GM23338 (cell line): ENCODE measurements at regions not wholly inside any gene's neighbourhood (a gene's known extent, or its start where the extent isn't known, plus 50 kb on each side); places are given as distances from the start of the nearest gene placed in this dataset.

Experiments used
- ATAC-seq: fragments of 200-7000 bp; cut with Tn5 transposase; 3 replicates; pipeline ENCODE4 v1.9.1; 2020
- DNase-seq: peaks from one replicate; pipeline ENCODE4 v3.0.0-alpha.2; 2015; ENCODE audit warnings: low spot score
- H2AFZ ChIP-seq: fragments of 200-600 bp; sonication (generic); 2 replicates; pipeline ENCODE4 v1.8.0; 2016; ENCODE audit warnings: antibody characterized with exemption, mild to moderate bottlenecking, moderate library complexity
- H3F3A ChIP-seq: fragments of 200-600 bp; sonication (generic); replicated peaks from 2 replicates; pipeline ENCODE4 v1.8.0; 2017; ENCODE audit warnings: antibody characterized with exemption, mixed run types, low read depth
- H3K27ac ChIP-seq: fragments of 200-600 bp; sonication (generic); 2 replicates; pipeline ENCODE4 v1.6.1; 2016; ENCODE audit warnings: low read depth
- H3K27me3 ChIP-seq: fragments of 200-600 bp; sonication (generic); 2 replicates; pipeline ENCODE4 v1.8.0; 2016; ENCODE audit warnings: mild to moderate bottlenecking, mixed run types, moderate library complexity; ENCODE audit not compliant: insufficient read depth
- H3K36me3 ChIP-seq: fragments of 200-600 bp; sonication (generic); 2 replicates; pipeline ENCODE4 v1.8.0; 2016; ENCODE audit warnings: mild to moderate bottlenecking; ENCODE audit not compliant: insufficient read depth
- H3K4me1 ChIP-seq: fragments of 200-600 bp; sonication (generic); 2 replicates; pipeline ENCODE4 v1.8.0; 2016; ENCODE audit warnings: mild to moderate bottlenecking, moderate library complexity; ENCODE audit not compliant: insufficient read depth
- H3K4me2 ChIP-seq: fragments of 200-600 bp; sonication (generic); 2 replicates; pipeline ENCODE4 v1.7.1; 2017; ENCODE audit warnings: mixed run types
- H3K4me3 ChIP-seq: fragments of 200-600 bp; sonication (generic); 2 replicates; pipeline ENCODE4 v1.6.1; 2016; ENCODE audit warnings: mixed run types
- H3K79me2 ChIP-seq: fragments of 200-600 bp; sonication (generic); replicated peaks from 2 replicates; pipeline ENCODE4 v1.8.0; 2017; ENCODE audit warnings: mild to moderate bottlenecking; ENCODE audit not compliant: insufficient read depth
- H3K9me2 ChIP-seq: fragments of 200-600 bp; sonication (generic); 2 replicates; pipeline ENCODE4 v1.8.0; 2017; ENCODE audit not compliant: insufficient read depth
- H4K20me1 ChIP-seq: fragments of 200-600 bp; sonication (generic); replicated peaks from 2 replicates; pipeline ENCODE4 v1.8.0; 2017; ENCODE audit warnings: mild to moderate bottlenecking; ENCODE audit not compliant: insufficient read depth
- H3K27ac Mint-ChIP-seq: 2 replicates; pipeline ENCODE4 v1.8.0; 2020; ENCODE audit warnings: inconsistent platforms, mild to moderate bottlenecking, moderate library complexity, mixed read lengths
- H3K27me3 Mint-ChIP-seq: 3 replicates; pipeline ENCODE4 v1.8.0; 2022; ENCODE audit warnings: low read depth, mild to moderate bottlenecking, moderate library complexity, mixed read lengths, inconsistent platforms; ENCODE audit not compliant: insufficient read depth, poor library complexity
- H3K36me3 Mint-ChIP-seq: 3 replicates; pipeline ENCODE4 v1.8.0; 2021; ENCODE audit warnings: low read depth, mild to moderate bottlenecking, inconsistent platforms, moderate library complexity, mixed read lengths
- H3K4me1 Mint-ChIP-seq: 3 replicates; pipeline ENCODE4 v1.8.0; 2020; ENCODE audit warnings: mild to moderate bottlenecking, inconsistent platforms, mixed read lengths
- H3K4me3 Mint-ChIP-seq: 3 replicates; pipeline ENCODE4 v1.8.0; 2021; ENCODE audit warnings: moderate library complexity, mild to moderate bottlenecking, inconsistent platforms, mixed read lengths
- H3K9me3 Mint-ChIP-seq: 3 replicates; pipeline ENCODE4 v1.8.0; 2020; ENCODE audit warnings: moderate library complexity, mild to moderate bottlenecking, inconsistent platforms, mixed read lengths
- NANOG ChIP-seq: IDR thresholded peaks from 2 replicates; pipeline ENCODE4 v1.6.1; 2016; ENCODE audit warnings: antibody characterized with exemption, borderline replicate concordance
- STAT1 ChIP-seq: IDR thresholded peaks from one replicate; pipeline ENCODE4 v1.6.1; 2016; ENCODE audit warnings: antibody characterized with exemption; ENCODE audit not compliant: unreplicated experiment
- TF ChIP-seq, protein P1 (sequence below): IDR thresholded peaks from one replicate; pipeline ENCODE4 v1.6.1; 2018; ENCODE audit warnings: antibody characterized with exemption; ENCODE audit not compliant: unreplicated experiment
- TF ChIP-seq, protein P2 (sequence below): fragments of 250-450 bp; sonication (Bioruptor Pico); IDR thresholded peaks from 2 replicates; pipeline ENCODE4 v1.5.0; 2020; ENCODE audit warnings: mild to moderate bottlenecking, moderate library complexity

DNA sequence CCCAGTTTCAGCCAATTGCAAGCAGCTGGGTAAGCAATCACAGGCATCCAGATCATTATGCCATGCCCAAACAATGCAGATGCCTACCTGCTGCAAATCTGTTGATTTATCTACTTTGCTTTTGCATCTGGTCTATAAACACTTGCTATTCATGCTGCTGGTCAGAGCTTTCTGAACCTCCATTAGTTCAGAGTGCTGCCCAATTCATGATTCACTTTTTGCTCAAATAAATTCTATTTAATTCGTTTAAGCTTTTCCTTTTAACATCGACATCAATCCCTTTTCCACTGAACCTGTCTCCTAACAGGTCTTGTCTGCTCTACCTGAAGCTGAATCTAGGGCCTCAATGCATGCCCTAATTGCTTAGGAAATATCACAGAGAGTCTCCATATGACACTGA lies 99.4 kb upstream of the C1orf87 start (continued):
- no peak for TF ChIP-seq NANOG

GRCh38 chr1:60171801-60172200 lies 98.2 kb upstream of the C1orf87 start:
- Histone ChIP-seq H3K4me1 (no peaks in the 10 kb centered on the region), H2AFZ (no peak overlapping the region), H3K27me3 (no peaks in the 10 kb centered on the region), H3K4me2 (no peak overlapping the region), H3K79me2 (no peaks in the 10 kb centered on the region), H3K9me2 (no peaks in the 10 kb centered on the region), H4K20me1 (no peaks in the 10 kb centered on the region), H3K36me3 (no peaks in the 10 kb centered on the region), H3K27ac (no peak overlapping the region), H3F3A (no peaks in the 10 kb centered on the region), H3K4me3 (no peak overlapping the region)
- Mint-ChIP-seq H3K27me3 (no peaks in the 10 kb centered on the region), H3K36me3 (no peaks in the 10 kb centered on the region), H3K9me3 (no peaks in the 10 kb centered on the region), H3K4me1 (no peaks in the 10 kb centered on the region), H3K4me3 (no peak overlapping the region), H3K27ac (no peak overlapping the region)
- no peak for TF ChIP-seq STAT1
- TF ChIP-seq, protein P1, sequence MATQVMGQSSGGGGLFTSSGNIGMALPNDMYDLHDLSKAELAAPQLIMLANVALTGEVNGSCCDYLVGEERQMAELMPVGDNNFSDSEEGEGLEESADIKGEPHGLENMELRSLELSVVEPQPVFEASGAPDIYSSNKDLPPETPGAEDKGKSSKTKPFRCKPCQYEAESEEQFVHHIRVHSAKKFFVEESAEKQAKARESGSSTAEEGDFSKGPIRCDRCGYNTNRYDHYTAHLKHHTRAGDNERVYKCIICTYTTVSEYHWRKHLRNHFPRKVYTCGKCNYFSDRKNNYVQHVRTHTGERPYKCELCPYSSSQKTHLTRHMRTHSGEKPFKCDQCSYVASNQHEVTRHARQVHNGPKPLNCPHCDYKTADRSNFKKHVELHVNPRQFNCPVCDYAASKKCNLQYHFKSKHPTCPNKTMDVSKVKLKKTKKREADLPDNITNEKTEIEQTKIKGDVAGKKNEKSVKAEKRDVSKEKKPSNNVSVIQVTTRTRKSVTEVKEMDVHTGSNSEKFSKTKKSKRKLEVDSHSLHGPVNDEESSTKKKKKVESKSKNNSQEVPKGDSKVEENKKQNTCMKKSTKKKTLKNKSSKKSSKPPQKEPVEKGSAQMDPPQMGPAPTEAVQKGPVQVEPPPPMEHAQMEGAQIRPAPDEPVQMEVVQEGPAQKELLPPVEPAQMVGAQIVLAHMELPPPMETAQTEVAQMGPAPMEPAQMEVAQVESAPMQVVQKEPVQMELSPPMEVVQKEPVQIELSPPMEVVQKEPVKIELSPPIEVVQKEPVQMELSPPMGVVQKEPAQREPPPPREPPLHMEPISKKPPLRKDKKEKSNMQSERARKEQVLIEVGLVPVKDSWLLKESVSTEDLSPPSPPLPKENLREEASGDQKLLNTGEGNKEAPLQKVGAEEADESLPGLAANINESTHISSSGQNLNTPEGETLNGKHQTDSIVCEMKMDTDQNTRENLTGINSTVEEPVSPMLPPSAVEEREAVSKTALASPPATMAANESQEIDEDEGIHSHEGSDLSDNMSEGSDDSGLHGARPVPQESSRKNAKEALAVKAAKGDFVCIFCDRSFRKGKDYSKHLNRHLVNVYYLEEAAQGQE = no peak
- TF ChIP-seq, protein P2, sequence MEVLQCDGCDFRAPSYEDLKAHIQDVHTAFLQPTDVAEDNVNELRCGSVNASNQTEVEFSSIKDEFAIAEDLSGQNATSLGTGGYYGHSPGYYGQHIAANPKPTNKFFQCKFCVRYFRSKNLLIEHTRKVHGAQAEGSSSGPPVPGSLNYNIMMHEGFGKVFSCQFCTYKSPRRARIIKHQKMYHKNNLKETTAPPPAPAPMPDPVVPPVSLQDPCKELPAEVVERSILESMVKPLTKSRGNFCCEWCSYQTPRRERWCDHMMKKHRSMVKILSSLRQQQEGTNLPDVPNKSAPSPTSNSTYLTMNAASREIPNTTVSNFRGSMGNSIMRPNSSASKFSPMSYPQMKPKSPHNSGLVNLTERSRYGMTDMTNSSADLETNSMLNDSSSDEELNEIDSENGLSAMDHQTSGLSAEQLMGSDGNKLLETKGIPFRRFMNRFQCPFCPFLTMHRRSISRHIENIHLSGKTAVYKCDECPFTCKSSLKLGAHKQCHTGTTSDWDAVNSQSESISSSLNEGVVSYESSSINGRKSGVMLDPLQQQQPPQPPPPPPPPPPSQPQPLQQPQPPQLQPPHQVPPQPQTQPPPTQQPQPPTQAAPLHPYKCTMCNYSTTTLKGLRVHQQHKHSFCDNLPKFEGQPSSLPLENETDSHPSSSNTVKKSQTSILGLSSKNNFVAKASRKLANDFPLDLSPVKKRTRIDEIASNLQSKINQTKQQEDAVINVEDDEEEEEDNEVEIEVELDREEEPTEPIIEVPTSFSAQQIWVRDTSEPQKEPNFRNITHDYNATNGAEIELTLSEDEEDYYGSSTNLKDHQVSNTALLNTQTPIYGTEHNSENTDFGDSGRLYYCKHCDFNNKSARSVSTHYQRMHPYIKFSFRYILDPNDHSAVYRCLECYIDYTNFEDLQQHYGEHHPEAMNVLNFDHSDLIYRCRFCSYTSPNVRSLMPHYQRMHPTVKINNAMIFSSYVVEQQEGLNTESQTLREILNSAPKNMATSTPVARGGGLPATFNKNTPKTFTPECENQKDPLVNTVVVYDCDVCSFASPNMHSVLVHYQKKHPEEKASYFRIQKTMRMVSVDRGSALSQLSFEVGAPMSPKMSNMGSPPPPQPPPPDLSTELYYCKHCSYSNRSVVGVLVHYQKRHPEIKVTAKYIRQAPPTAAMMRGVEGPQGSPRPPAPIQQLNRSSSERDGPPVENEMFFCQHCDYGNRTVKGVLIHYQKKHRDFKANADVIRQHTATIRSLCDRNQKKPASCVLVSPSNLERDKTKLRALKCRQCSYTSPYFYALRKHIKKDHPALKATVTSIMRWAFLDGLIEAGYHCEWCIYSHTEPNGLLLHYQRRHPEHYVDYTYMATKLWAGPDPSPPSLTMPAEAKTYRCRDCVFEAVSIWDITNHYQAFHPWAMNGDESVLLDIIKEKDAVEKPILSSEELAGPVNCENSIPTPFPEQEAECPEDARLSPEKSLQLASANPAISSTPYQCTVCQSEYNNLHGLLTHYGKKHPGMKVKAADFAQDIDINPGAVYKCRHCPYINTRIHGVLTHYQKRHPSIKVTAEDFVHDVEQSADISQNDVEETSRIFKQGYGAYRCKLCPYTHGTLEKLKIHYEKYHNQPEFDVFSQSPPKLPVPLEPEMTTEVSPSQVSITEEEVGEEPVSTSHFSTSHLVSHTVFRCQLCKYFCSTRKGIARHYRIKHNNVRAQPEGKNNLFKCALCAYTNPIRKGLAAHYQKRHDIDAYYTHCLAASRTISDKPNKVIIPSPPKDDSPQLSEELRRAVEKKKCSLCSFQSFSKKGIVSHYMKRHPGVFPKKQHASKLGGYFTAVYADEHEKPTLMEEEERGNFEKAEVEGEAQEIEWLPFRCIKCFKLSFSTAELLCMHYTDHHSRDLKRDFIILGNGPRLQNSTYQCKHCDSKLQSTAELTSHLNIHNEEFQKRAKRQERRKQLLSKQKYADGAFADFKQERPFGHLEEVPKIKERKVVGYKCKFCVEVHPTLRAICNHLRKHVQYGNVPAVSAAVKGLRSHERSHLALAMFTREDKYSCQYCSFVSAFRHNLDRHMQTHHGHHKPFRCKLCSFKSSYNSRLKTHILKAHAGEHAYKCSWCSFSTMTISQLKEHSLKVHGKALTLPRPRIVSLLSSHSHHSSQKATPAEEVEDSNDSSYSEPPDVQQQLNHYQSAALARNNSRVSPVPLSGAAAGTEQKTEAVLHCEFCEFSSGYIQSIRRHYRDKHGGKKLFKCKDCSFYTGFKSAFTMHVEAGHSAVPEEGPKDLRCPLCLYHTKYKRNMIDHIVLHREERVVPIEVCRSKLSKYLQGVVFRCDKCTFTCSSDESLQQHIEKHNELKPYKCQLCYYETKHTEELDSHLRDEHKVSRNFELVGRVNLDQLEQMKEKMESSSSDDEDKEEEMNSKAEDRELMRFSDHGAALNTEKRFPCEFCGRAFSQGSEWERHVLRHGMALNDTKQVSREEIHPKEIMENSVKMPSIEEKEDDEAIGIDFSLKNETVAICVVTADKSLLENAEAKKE (CRISPR knock-in tag) = no peak
- no peak for DNase-seq
- no peak for ATAC-seq
